MCF 10A (cell line): ENCODE measurements at regions not wholly inside any gene's neighbourhood (a gene's known extent, or its start where the extent isn't known, plus 50 kb on each side); places are given as distances from the start of the nearest gene placed in this dataset.

Source experiments
- BruUV-seq: library from RNA; stranded (reverse); fragments of 400-500 nt; replicated peaks from 2 replicates; lab custom pipeline; 2021; lab: Mats Ljungman, UMichigan
- CTCF ChIA-PET: fragments of 300-600 bp; sonication (Branson Sonifier 250); formaldehyde crosslinking; extraction: SDS; loops from one replicate; lab custom pipeline; 2021; ENCODE audit warnings: antibody characterized with exemption, inconsistent platforms; lab: Yijun Ruan, JAX
- POLR2A ChIA-PET: fragments of 300-600, 350-650 bp; sonication (Branson Sonifier 250); formaldehyde crosslinking; extraction: SDS; loops from one replicate; lab custom pipeline; 2020; ENCODE audit warnings: antibody characterized with exemption, inconsistent platforms; lab: Yijun Ruan, JAX
- DNase-seq: peaks from one replicate; pipeline ENCODE4 v3.0.0-alpha.2; 2018; ENCODE audit not compliant: unreplicated experiment
- H3K27ac Mint-ChIP-seq: one replicate; pipeline ENCODE4 v1.8.0; 2022; ENCODE audit warnings: mild to moderate bottlenecking, low read depth, mixed read lengths; ENCODE audit not compliant: unreplicated experiment
- H3K27me3 Mint-ChIP-seq: one replicate; pipeline ENCODE4 v1.8.0; 2022; ENCODE audit warnings: mixed read lengths; ENCODE audit not compliant: insufficient read depth, unreplicated experiment
- H3K36me3 Mint-ChIP-seq: one replicate; pipeline ENCODE4 v1.8.0; 2022; ENCODE audit warnings: mild to moderate bottlenecking, moderate library complexity, mixed read lengths; ENCODE audit not compliant: insufficient read depth, unreplicated experiment
- H3K4me1 Mint-ChIP-seq: one replicate; pipeline ENCODE4 v1.8.0; 2022; ENCODE audit warnings: mixed read lengths; ENCODE audit not compliant: insufficient read depth, unreplicated experiment
- H3K4me3 Mint-ChIP-seq: one replicate; pipeline ENCODE4 v1.8.0; 2022; ENCODE audit warnings: mild to moderate bottlenecking, moderate library complexity, mixed read lengths; ENCODE audit not compliant: unreplicated experiment
- H3K9me3 Mint-ChIP-seq: one replicate; pipeline ENCODE4 v1.8.0; 2022; ENCODE audit warnings: mixed read lengths; ENCODE audit not compliant: unreplicated experiment
- intact Hi-C: fragments of 100-400 bp; cut with micrococcal nuclease; formaldehyde crosslinking; loops from 2 replicates; pipeline ENCODE4 v1.14.1; 2022
- TF ChIP-seq, protein P1 (sequence below): fragments of 200-600 bp; IDR thresholded peaks from one replicate; pipeline ENCODE4 v1.8.0; 2022; ENCODE audit warnings: antibody characterized with exemption, mild to moderate bottlenecking; ENCODE audit not compliant: unreplicated experiment

DNA sequence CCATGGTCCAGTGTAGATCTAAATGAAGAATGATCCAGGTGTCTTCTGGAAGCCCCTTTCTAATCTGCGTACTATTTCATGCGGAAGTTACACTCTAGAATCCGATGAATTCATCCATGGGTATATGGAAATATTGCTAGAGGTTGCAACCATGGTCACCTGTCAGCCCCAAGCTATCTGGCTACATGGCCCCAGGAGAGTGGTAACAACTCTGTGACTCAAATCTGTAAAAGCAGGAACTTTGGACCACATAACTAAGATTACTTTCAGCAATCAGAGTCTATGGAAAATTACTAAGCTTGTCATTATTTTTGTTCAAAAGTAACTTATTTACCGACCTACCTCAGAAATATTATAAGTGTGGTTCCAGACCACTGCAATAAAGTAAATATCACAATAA lies 150.6 kb upstream of the MED14 start:
- H3K9me3 Mint-ChIP-seq, result no peaks in the 10 kb centered on the region
- H3K4me1 Mint-ChIP-seq, result no peaks in the 10 kb centered on the region
- no peak overlapping the region for H3K4me3 Mint-ChIP-seq
- intact Hi-C loops, result no loop called here
- no TSS peak for BruUV-seq
- peaks cover 68% of the 10 kb centered on the region for H3K27me3 Mint-ChIP-seq
- H3K36me3 Mint-ChIP-seq, result no peaks in the 10 kb centered on the region
- no peak overlapping the region for H3K27ac Mint-ChIP-seq
- ChIA-PET POLR2A (no interaction called here), CTCF (interaction anchor here (0.6 to 1.0 kb wide), 2 partner anchors 36 to 342 kb away, joined by 3 read pairs; no protein-coding TSS in a partner anchor)
- DNase-seq, result no peak
- TF ChIP-seq, protein P1, sequence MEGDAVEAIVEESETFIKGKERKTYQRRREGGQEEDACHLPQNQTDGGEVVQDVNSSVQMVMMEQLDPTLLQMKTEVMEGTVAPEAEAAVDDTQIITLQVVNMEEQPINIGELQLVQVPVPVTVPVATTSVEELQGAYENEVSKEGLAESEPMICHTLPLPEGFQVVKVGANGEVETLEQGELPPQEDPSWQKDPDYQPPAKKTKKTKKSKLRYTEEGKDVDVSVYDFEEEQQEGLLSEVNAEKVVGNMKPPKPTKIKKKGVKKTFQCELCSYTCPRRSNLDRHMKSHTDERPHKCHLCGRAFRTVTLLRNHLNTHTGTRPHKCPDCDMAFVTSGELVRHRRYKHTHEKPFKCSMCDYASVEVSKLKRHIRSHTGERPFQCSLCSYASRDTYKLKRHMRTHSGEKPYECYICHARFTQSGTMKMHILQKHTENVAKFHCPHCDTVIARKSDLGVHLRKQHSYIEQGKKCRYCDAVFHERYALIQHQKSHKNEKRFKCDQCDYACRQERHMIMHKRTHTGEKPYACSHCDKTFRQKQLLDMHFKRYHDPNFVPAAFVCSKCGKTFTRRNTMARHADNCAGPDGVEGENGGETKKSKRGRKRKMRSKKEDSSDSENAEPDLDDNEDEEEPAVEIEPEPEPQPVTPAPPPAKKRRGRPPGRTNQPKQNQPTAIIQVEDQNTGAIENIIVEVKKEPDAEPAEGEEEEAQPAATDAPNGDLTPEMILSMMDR, result no peak

DNA sequence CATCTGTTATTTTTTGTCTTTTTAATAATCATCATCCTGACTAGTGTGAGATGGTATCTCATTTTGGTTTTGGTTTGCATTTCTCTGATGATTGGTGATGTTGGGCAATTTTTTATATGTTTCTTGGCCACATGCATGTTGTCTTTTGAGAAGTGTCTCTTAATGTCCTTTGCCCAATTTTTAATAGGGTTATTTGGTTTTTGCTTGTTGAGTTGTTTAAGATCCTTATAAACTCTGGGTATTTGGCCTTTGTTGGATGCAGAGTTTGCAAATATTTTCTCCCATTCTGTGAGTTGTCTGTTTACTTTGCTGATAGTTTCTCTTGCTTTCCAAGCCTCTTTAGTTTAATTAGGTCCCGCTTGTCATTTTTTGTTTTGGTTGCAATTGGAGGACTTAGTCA lies 152.1 kb upstream of the MED14 start:
- TF ChIP-seq, protein P1, result no peak
- Mint-ChIP-seq H3K27me3 (peaks cover 68% of the 10 kb centered on the region), H3K9me3 (no peaks in the 10 kb centered on the region), H3K36me3 (no peaks in the 10 kb centered on the region), H3K27ac (no peak overlapping the region), H3K4me3 (no peak overlapping the region), H3K4me1 (no peaks in the 10 kb centered on the region)
- no TSS peak for BruUV-seq
- ChIA-PET CTCF (no interaction called here), POLR2A (no interaction called here)
- DNase-seq, result no peak
- intact Hi-C loops, result no loop called here

DNA sequence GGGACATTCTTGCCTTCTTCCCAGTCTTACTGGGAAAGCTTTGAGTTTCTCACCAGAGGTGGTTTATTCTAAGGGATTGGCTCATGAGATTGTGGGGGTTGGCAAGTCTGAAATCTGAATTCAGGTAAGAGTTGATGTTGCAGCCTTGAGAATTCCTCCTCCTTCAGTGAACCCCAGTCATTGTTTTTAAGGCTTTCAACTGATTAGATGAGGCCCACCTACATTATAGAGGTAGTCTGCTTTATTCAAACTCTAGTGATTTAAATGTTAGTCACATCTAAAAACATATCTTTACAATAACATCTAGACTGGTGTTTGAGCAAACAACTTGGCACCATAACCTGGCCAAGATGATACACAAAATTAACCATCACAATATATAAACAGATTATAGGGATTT lies 156.5 kb upstream of the MED14 start:
- no peaks in the 10 kb centered on the region for H3K36me3 Mint-ChIP-seq
- TF ChIP-seq, protein P1, result no peak
- no peak for DNase-seq
- H3K4me1 Mint-ChIP-seq, result no peaks in the 10 kb centered on the region
- intact Hi-C loops, result no loop called here
- CTCF ChIA-PET, result interaction anchor here (0.7 to 1.0 kb wide), 3 partner anchors 8 to 31 kb away, joined by 3 read pairs; no protein-coding TSS in a partner anchor
- H3K27ac Mint-ChIP-seq, result no peak overlapping the region
- no peaks in the 10 kb centered on the region for H3K9me3 Mint-ChIP-seq
- no peak overlapping the region for H3K4me3 Mint-ChIP-seq
- H3K27me3 Mint-ChIP-seq, result peaks cover 47% of the 10 kb centered on the region
- no TSS peak for BruUV-seq
- POLR2A ChIA-PET, result no interaction called here

DNA sequence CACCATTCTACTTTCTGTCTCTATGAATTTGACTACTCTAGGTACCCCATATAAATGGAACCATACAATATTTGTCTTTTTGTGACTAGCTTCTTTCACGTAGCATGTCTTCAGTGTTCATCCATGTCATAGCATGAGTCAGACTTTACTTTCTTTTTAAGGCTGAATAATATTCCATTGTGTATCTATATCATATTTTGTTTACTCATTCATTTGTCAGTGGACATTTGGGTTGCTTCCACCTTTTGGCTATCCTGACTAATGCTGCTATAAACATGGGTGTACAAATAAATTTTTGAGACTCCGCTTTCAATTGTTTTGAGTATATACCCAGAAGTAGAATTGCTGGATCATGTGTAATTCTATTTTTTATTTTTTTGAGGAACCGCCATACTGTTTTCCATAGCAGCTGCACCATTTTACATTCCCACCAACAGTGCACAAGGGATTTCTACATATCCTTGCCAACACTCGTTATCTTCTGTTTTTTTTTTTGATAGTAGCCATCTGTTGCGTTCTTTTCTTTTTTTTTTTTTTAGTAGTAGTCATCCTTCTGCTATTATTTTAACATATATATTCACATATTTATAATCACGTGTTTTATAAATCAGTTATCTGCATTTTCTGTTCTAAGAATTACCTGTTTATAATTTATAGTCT lies 158.0 kb upstream of the MED14 start:
- Mint-ChIP-seq H3K4me1 (no peaks in the 10 kb centered on the region), H3K36me3 (no peaks in the 10 kb centered on the region), H3K4me3 (no peak overlapping the region), H3K9me3 (no peaks in the 10 kb centered on the region), H3K27me3 (peaks cover 55% of the 10 kb centered on the region), H3K27ac (no peak overlapping the region)
- no TSS peak for BruUV-seq
- TF ChIP-seq, protein P1, result no peak
- DNase-seq, result no peak
- intact Hi-C loops, result no loop called here
- POLR2A ChIA-PET, result no interaction called here
- CTCF ChIA-PET, result no interaction called here
